SW 1271 (cell line): ENCODE measurements at regions not wholly inside any gene's neighbourhood (a gene's known extent, or its start where the extent isn't known, plus 50 kb on each side); places are given as distances from the start of the nearest gene placed in this dataset.

Experiments used
- DNase-seq, 2 experiments: peaks; one replicate each; lab custom pipeline; 2025; lab: John Stamatoyannopoulos, UW

- no peak for DNase-seq
These were observed 414.2 kb downstream of the ZNF521 start for GRCh38 chr18:24937639-24938275.

GRCh38 chr18:24940416-24940815, 411.6 kb downstream of the ZNF521 start:
- DNase-seq = no peak

DNA sequence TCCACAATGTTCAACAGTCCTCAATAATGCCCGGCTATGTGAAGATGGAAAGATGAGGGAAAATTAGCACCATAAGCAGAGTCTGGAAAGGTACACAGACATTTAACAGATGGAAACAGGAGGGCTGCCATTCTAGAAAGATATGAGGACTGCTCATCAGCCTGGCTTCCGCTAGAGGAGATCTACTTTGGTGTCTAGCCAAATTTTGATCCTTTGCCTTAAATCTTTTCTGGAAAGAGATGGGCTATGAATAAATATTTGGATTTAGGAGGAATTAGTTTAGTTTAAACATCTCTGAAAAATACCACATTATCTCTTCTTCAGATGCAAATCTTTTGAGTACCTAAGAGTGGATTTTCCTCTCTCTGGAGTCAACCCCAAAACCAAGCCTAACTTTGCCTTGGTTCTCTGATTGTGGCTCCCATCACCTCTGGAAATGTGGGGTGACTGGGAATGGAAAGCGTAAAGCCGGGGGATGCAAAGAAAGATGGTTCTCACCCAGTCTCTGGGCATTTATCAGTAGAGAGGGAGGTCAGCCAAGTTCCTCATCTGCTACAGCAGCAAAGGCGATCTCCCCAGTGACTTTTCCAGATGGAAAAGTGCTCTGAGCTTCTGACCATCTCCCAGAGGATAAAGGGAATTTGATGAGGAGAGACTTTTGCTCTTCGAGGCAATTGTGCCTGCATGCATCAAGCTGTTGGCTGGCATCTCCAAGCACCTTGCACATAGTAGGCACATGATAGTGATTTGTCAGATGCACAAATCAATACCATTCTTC, 410.6 kb downstream of the ZNF521 start:
- DNase-seq = no peak

GRCh38 chr18:24942144-24942543, 409.8 kb downstream of the ZNF521 start:
- no peak for DNase-seq

GRCh38 chr18:24947521-24948305, 404.3 kb downstream of the ZNF521 start:
- DNase-seq = no peak

- DNase-seq = no peak
These were observed 402.1 kb downstream of the ZNF521 start for GRCh38 chr18:24949908-24950307.

- no peak for DNase-seq
These were observed 397.6 kb downstream of the ZNF521 start for GRCh38 chr18:24954341-24954740.

DNA sequence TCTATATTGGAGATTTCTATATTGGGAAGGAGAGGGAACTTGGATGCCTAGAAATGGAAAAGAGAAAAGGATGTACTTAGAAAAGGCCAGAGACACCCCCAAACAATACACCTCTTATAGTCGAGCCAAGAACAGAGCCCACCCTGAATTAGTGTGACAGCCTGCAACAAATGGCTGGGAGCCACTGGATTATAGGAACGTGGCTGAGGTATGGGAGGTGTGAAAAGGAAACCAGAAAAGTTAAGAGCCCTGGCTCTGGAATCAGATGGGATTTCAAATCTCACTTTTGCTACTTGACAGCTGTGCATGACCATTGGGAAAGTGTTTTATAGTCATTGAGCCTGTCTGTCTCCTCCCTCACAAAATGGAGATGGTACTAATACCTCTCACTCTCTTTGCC, 394.0 kb downstream of the ZNF521 start:
- no peak for DNase-seq

DNA sequence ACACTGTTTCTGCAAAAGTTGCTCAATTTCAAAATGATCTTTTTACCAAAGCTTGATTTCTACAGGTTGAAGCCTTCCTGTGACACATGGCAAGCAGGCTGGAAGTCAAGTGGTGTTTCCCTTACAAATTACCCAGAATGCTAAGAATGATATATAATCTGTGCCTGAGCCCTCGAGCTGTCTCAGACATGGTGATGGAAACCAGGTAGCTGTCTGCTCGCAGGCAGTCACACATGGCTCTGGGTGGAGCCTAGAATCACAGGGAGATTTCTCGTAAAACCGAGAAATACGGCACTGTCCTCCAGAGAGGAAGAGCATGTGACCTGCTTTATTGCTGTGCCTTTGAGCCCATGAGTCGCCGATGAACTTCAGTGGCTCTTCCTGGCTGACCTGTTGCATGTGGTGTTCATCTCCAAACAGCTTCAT, 392.9 kb downstream of the ZNF521 start:
- no peak for DNase-seq

GRCh38 chr18:24964216-24964615, 387.8 kb downstream of the ZNF521 start:
- DNase-seq = no peak

GRCh38 chr18:24968238-24968775, 383.7 kb downstream of the ZNF521 start:
- DNase-seq = no peak

DNA sequence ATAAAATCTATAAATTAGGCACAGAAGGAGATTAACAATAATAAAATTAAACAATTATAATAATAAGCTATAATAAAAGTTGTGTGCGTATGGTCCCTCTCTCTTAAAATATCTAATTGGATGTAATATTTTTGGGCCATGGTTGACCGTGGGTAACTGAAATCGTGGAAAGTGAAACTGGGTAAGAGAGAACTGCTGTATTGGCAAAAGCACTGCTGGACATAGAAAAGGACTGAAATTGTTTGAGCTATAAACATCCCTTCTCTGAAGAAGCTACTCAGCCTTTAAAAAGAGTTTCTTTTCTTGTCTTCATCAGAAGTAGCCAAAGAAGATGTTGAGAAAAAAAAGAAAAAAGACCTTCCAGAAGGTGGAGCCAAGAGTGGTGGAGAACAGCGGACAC, 379.4 kb downstream of the ZNF521 start:
- DNase-seq = no peak

- DNase-seq = no peak
These were observed 377.5 kb downstream of the ZNF521 start for GRCh38 chr18:24974431-24974830.

DNA sequence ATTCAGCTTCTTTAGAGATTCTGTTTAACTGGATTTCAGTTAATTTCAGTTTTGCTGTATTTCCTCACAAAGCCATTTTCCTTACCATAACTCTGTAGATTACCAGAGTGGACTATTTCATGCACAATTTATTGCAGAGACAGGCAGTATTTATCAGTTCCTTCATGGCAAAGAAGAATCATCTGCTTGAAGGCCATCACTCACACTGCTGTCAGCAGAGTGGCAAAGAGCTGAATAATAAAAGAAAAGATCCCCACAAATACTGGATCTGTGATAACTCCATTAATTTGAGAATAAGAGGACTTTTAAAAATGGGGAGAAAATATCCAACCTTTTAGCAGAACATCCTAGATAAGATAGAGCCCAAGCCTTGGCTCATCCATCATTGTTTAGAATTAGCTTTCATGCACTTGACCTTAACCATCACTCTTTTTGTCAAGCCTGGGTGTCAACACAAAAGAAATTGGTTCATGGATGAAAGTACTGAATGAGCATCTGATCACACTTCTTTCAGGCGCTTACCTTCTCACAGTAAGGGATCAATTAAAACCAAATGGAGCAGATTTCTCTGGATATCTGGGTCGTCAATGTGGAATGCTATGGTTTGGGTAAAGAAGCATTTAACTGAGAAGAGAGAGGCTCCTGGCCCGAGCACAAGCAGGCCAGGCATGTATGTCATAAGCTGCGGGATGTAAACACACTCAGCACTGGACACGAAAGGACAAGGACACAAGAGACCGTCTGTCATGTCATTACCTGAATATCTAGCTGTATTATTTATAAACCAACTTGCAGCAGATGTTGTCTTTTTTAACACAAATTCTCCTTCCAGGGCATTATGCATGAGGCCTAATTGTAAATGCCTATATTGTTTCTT, 376.2 kb downstream of the ZNF521 start:
- no peak for DNase-seq

- no peak for DNase-seq
These were observed 375.5 kb downstream of the ZNF521 start for GRCh38 chr18:24976502-24976901.

GRCh38 chr18:24979235-24979634, 372.7 kb downstream of the ZNF521 start:
- DNase-seq = no peak

- no peak for DNase-seq
These were observed 369.1 kb downstream of the ZNF521 start for GRCh38 chr18:24982831-24983230.

DNA sequence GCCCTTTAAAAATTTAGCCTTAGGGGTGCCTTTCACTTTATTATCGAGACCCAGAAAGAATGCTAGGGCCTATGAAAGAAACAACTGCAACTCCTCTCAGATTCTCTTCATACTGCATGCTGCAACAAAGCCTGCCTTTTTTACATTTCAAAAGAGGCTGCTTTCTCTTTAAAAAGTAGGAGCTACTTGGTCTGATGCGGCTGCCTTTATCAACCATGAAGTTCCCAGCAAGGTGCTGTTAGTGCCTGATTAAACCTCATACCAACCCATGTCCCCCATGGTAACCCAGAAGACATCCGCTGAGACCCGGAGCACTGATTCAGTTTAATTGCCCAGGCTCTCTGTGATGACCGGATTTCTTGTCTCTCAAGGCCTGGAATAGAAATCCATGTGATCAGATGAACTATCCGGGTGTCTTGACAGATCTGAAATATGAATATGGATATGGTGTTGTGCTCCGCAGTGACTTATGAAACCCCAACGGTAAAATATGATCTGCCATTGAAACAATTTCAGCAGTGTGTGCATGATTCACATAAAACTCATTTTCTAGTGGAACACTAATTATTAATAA, 368.3 kb downstream of the ZNF521 start:
- no peak for DNase-seq

GRCh38 chr18:24985586-24985985, 366.4 kb downstream of the ZNF521 start:
- DNase-seq = no peak

DNA sequence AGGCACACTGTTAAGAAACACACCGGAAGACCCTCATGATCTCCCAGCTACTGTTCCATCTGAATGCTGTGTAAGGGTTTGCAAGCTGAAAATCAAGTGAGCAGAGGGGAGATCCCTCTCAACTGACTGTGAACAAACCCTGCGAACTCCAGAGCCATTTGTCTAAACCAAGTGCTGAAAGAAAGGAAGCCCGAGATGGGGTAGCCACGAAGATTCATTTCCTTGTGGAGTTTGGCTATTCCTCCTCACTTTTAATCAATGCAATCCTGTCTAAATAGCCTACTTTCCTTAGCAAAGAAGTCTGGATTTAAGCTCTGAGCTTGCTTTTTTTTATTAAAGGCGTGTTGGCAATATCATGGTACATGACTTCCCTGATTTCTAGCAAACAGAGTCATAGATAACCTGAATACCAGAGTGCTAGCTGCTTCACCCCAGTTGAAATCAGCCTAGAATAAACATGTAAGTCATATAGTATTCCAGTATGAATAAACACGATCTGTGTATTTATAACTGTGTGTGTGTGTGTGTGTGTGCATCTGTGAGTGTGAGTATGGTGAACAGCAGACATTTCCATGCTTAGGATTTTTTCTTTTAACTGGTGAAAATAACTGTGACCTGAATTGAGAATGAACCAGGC, 365.2 kb downstream of the ZNF521 start:
- DNase-seq = no peak
